Ovary (tissue), 7 donors: ENCODE measurements at regions not wholly inside any gene's neighbourhood (a gene's known extent, or its start where the extent isn't known, plus 50 kb on each side); places are given as distances from the start of the nearest gene placed in this dataset.
"Not testable (repeated sequence)": the region's sequence is repeated elsewhere in the genome, so short reads cannot be mapped to it uniquely, and the experiment has no call there.

Experiments
- DNase-seq, 5 donors: peaks; one replicate each; pipeline ENCODE4 v3.0.0-alpha.2; 2019 to 2020
- H3K27ac ChIP-seq, 2 donors: fragments of 200-600 bp; one replicate each; pipeline versions ENCODE4 v1.5.1 to v1.8.0; 2019 to 2022
- H3K27me3 ChIP-seq: fragments of 200-600 bp; one replicate; pipeline ENCODE4 v1.8.0; 2022
- H3K36me3 ChIP-seq: fragments of 200-600 bp; sonication (generic); one replicate; pipeline ENCODE4 v1.5.1; 2019
- H3K4me1 ChIP-seq: one replicate; pipeline ENCODE4 v1.8.1; 2013; ENCODE audit warnings: mild to moderate bottlenecking, moderate library complexity; ENCODE audit not compliant: insufficient read depth
- H3K4me3 ChIP-seq: fragments of 200-600 bp; sonication (generic); one replicate; pipeline ENCODE4 v1.5.1; 2017
- H3K9me3 ChIP-seq, 2 donors: fragments of 200-600 bp in 1 of 2; sonication (generic) in 1 of 2; one replicate each; pipeline versions ENCODE4 v1.5.1 to v1.8.1; 2013 to 2019; ENCODE audit warnings: mild to moderate bottlenecking in 1 of 2, moderate library complexity in 1 of 2
- CTCF ChIP-seq, 3 donors: fragments of 450-650 bp in 2 of 3; fragments of 200-600 bp in 1 of 3; IDR thresholded peaks; one replicate each; pipeline versions ENCODE4 v1.5.1 to v1.8.0; 2016 to 2022; ENCODE audit warnings: antibody characterized with exemption in 3 of 3, mild to moderate bottlenecking in 1 of 3
- EP300 ChIP-seq: sonication (generic); formaldehyde crosslinking; IDR thresholded peaks from one replicate; pipeline ENCODE4 v1.6.1; 2017; ENCODE audit warnings: antibody characterized with exemption
- POLR2A ChIP-seq: fragments of 450-650 bp; IDR thresholded peaks from one replicate; pipeline ENCODE4 v1.6.1; 2017; ENCODE audit warnings: antibody characterized with exemption, mild to moderate bottlenecking, moderate library complexity
- WGBS, 3 donors: extraction: QIAGEN DNeasy Blood & Tissue Kit in 1 of 3; methylation state at CpG; one replicate each; pipeline versions ENCODE4 v1.1.5 to v1.1.7; 2013 to 2017; 5-methylcytosine and 5-hydroxymethylcytosine counted together
- intact Hi-C, 4 donors: fragments of 100-400 bp; cut with DNase I; formaldehyde crosslinking; loops; one replicate each; pipeline versions ENCODE4 v1.11.0 to v1.15.1; 2022 to 2023
- donor health status: DM: no; HTN: no; CAD: no; lungs with moderate emphysema.
- donor health status: DM: no; HTN: no; CAD: no.
- donor health status: Bipolar disorder and iron deficiency.
- donor health status: DM: no; HTN: no; CAD: no.
- donor health status: DM: yes; HTN: yes; CAD: no.

GRCh38 chr7:91435381-91436059, 171.3 kb downstream of the FZD1 start:
- TF ChIP-seq EP300 (no peak), POLR2A (no peak), CTCF (IDR thresholded peaks at IDR 0.05) (no peak)
- 91 to 96% (median 91%) methylated on average over 2 of the region's 2 CpGs for WGBS, 3 donors
- H3K27ac ChIP-seq, result no peak overlapping the region
- no peaks in the 10 kb centered on the region for H3K27me3 ChIP-seq
- no peak overlapping the region for H3K4me3 ChIP-seq
- H3K4me1 ChIP-seq, result no peaks in the 10 kb centered on the region
- intact Hi-C loops, result loop anchor here in 1 of 4 donors (1.0 kb wide), 1 partner anchor 20 kb away; no protein-coding TSS in a partner anchor
- peaks cover 0 to 6% of the 10 kb centered on the region in 2 donors for H3K9me3 ChIP-seq
- no peak for DNase-seq
- H3K36me3 ChIP-seq, result no peaks in the 10 kb centered on the region

- peaks cover 0 to 6% of the 10 kb centered on the region in 2 donors for H3K9me3 ChIP-seq
- H3K27ac ChIP-seq, result no peak overlapping the region
- no peaks in the 10 kb centered on the region for H3K36me3 ChIP-seq
- DNase-seq, result no peak
- no peaks in the 10 kb centered on the region for H3K4me1 ChIP-seq
- H3K4me3 ChIP-seq, result no peak overlapping the region
- H3K27me3 ChIP-seq, result no peaks in the 10 kb centered on the region
- WGBS, 3 donors, result 51 to 57% (median 54%) methylated on average over 5 of the region's 5 CpGs
- TF ChIP-seq EP300 (no peak), POLR2A (no peak), CTCF (IDR thresholded peaks at IDR 0.05) (no peak)
- intact Hi-C loops, result no loop called here
These were observed 172.4 kb downstream of the FZD1 start for GRCh38 chr7:91436655-91437054.

GRCh38 chr7:91440198-91440597, 176.0 kb downstream of the FZD1 start:
- H3K9me3 ChIP-seq, H3K27ac ChIP-seq, intact Hi-C loops, H3K4me1 ChIP-seq, H3K4me3 ChIP-seq, H3K36me3 ChIP-seq, H3K27me3 ChIP-seq, DNase-seq: not testable (repeated sequence)
- 96 to 100% (median 98%) methylated on average over 1 of the region's 1 CpG for WGBS, 3 donors

- no peak overlapping the region for H3K4me3 ChIP-seq
- H3K4me1 ChIP-seq, result no peaks in the 10 kb centered on the region
- no peak for TF ChIP-seq CTCF (IDR thresholded peaks at IDR 0.05)
- TF ChIP-seq EP300, result no peak
- TF ChIP-seq POLR2A, result no peak
- intact Hi-C loops, result no loop called here
- peaks cover 0 to 6% of the 10 kb centered on the region in 2 donors for H3K9me3 ChIP-seq
- H3K27me3 ChIP-seq, result no peaks in the 10 kb centered on the region
- H3K36me3 ChIP-seq, result no peaks in the 10 kb centered on the region
- no peak overlapping the region for H3K27ac ChIP-seq
- DNase-seq, result no peak
- 85 to 98% (median 88%) methylated on average over 1 of the region's 1 CpG for WGBS, 3 donors
These were observed 179.6 kb downstream of the FZD1 start for GRCh38 chr7:91443862-91444261.

- H3K4me3 ChIP-seq, result no peak overlapping the region
- H3K27ac ChIP-seq, result no peak overlapping the region
- 82 to 93% (median 83%) methylated on average over 1 of the region's 1 CpG for WGBS, 3 donors
- H3K9me3 ChIP-seq, result no peaks in the 10 kb centered on the region
- H3K4me1 ChIP-seq, result no peaks in the 10 kb centered on the region
- DNase-seq, result no peak
- H3K27me3 ChIP-seq, result no peaks in the 10 kb centered on the region
- TF ChIP-seq EP300, result no peak
- intact Hi-C loops, result no loop called here
- no peaks in the 10 kb centered on the region for H3K36me3 ChIP-seq
These were observed 182.6 kb downstream of the FZD1 start for GRCh38 chr7:91446819-91447218.
